ENCODE measurements at regions not wholly inside any gene's neighbourhood (a gene's known extent, or its start where the extent isn't known, plus 50 kb on each side); places are given as distances from the start of the nearest gene placed in this dataset.
"Not testable (repeated sequence)": the region's sequence is repeated elsewhere in the genome, so short reads cannot be mapped to it uniquely, and the experiment has no call there.

GRCh38 chr4:111417521-111417920 is 727.7 kb upstream of the FAM241A start:
- Histone ChIP-seq H3K9me3 (ENCODE audit: low read depth, low read length) (no peaks in the 10 kb centered on the region), H3K9ac (ENCODE audit: insufficient read length) (no peak overlapping the region)
- no peak for DNase-seq (ENCODE audit: low read depth, low spot score)

GRCh38 chr4:111433441-111433840 is 711.8 kb upstream of the FAM241A start:
- TF ChIP-seq FOXP2 (optimal IDR thresholded peaks at IDR 0.05; ENCODE audit: control extremely low read depth, extremely low read length, insufficient read depth), result no peak
- TF ChIP-seq EZH2 (IDR thresholded peaks at IDR 0.05), result no peak
- no peak for TF ChIP-seq POLR2AphosphoS5 (IDR thresholded peaks at IDR 0.05; ENCODE audit: borderline replicate concordance, low read depth, low read length)
- H3K4me3 ChIP-seq, result no peak overlapping the region; the same call in 1 of the 2 replicates
- no peaks in the 10 kb centered on the region for H3K9me3 ChIP-seq (ENCODE audit: low read depth, low read length)
- H3K36me3 ChIP-seq (ENCODE audit: insufficient read depth, low read length), result no peaks in the 10 kb centered on the region
- peak overlapping the region; percentile 37 for H3K9ac ChIP-seq (ENCODE audit: insufficient read length)
- DNase-seq (ENCODE audit: low read depth, low spot score), result no peak
- peak overlapping the region; percentile 11; the same call in 1 of the 2 replicates for H3K27ac ChIP-seq

More at GRCh38 chr4:111417521-111417920, 727.7 kb upstream of the FAM241A start:
- H3K27ac ChIP-seq, result no peak overlapping the region
- TF ChIP-seq EZH2 (IDR thresholded peaks at IDR 0.05) (no peak), POLR2AphosphoS5 (IDR thresholded peaks at IDR 0.05; ENCODE audit: borderline replicate concordance, low read depth, low read length) (no peak), FOXP2 (optimal IDR thresholded peaks at IDR 0.05; ENCODE audit: control extremely low read depth, extremely low read length, insufficient read depth) (no peak)
- H3K4me3 ChIP-seq, result no peak overlapping the region
- H3K36me3 ChIP-seq (ENCODE audit: insufficient read depth, low read length), result no peaks in the 10 kb centered on the region

GRCh38 chr4:111434586-111434985 is 710.7 kb upstream of the FAM241A start:
- Histone ChIP-seq H3K27ac (no peak overlapping the region), H3K4me3 (peak overlapping the region; percentile 23; the same call in 1 of the 2 replicates), H3K36me3 (ENCODE audit: insufficient read depth, low read length) (no peaks in the 10 kb centered on the region), H3K9me3 (ENCODE audit: low read depth, low read length) (no peaks in the 10 kb centered on the region), H3K9ac (ENCODE audit: insufficient read length) (no peak overlapping the region)
- no peak for TF ChIP-seq EZH2 (IDR thresholded peaks at IDR 0.05)
- TF ChIP-seq FOXP2 (optimal IDR thresholded peaks at IDR 0.05; ENCODE audit: control extremely low read depth, extremely low read length, insufficient read depth), result no peak
- no peak for TF ChIP-seq POLR2AphosphoS5 (IDR thresholded peaks at IDR 0.05; ENCODE audit: borderline replicate concordance, low read depth, low read length)
- DNase-seq (ENCODE audit: low read depth, low spot score), result no peak

GRCh38 chr4:111435986-111436744 is 709.1 kb upstream of the FAM241A start:
- Histone ChIP-seq H3K9me3 (ENCODE audit: low read depth, low read length) (no peaks in the 10 kb centered on the region), H3K27ac (no peak overlapping the region), H3K4me3 (no peak overlapping the region), H3K36me3 (ENCODE audit: insufficient read depth, low read length) (no peaks in the 10 kb centered on the region), H3K9ac (ENCODE audit: insufficient read length) (no peak overlapping the region)
- TF ChIP-seq EZH2 (IDR thresholded peaks at IDR 0.05), result no peak
- no peak for TF ChIP-seq POLR2AphosphoS5 (IDR thresholded peaks at IDR 0.05; ENCODE audit: borderline replicate concordance, low read depth, low read length)
- TF ChIP-seq FOXP2 (optimal IDR thresholded peaks at IDR 0.05; ENCODE audit: control extremely low read depth, extremely low read length, insufficient read depth), result no peak
- no peak for DNase-seq (ENCODE audit: low read depth, low spot score)

- Histone ChIP-seq H3K36me3 (ENCODE audit: insufficient read depth, low read length) (no peaks in the 10 kb centered on the region), H3K9me3 (ENCODE audit: low read depth, low read length) (no peaks in the 10 kb centered on the region), H3K4me3 (no peak overlapping the region), H3K27ac (no peak overlapping the region), H3K9ac (ENCODE audit: insufficient read length) (no peak overlapping the region)
- TF ChIP-seq POLR2AphosphoS5 (IDR thresholded peaks at IDR 0.05; ENCODE audit: borderline replicate concordance, low read depth, low read length) (no peak), FOXP2 (optimal IDR thresholded peaks at IDR 0.05; ENCODE audit: control extremely low read depth, extremely low read length, insufficient read depth) (no peak), EZH2 (IDR thresholded peaks at IDR 0.05) (no peak)
- no peak for DNase-seq (ENCODE audit: low read depth, low spot score)
These were observed 703.6 kb upstream of the FAM241A start for GRCh38 chr4:111441687-111442086.

- H3K9me3 ChIP-seq (ENCODE audit: low read depth, low read length); DNase-seq (ENCODE audit: low read depth, low spot score); H3K27ac ChIP-seq; H3K9ac ChIP-seq (ENCODE audit: insufficient read length); H3K36me3 ChIP-seq (ENCODE audit: insufficient read depth, low read length); H3K4me3 ChIP-seq: not testable (repeated sequence)
These were observed 700.4 kb upstream of the FAM241A start for GRCh38 chr4:111444836-111445235.

- H3K9ac ChIP-seq (ENCODE audit: insufficient read length), result no peak overlapping the region
- TF ChIP-seq POLR2AphosphoS5 (IDR thresholded peaks at IDR 0.05; ENCODE audit: borderline replicate concordance, low read depth, low read length) (no peak), FOXP2 (optimal IDR thresholded peaks at IDR 0.05; ENCODE audit: control extremely low read depth, extremely low read length, insufficient read depth) (no peak), EZH2 (IDR thresholded peaks at IDR 0.05) (no peak)
- H3K27ac ChIP-seq, result no peak overlapping the region
- H3K4me3 ChIP-seq, result no peak overlapping the region
- H3K9me3 ChIP-seq (ENCODE audit: low read depth, low read length), result no peaks in the 10 kb centered on the region
- DNase-seq (ENCODE audit: low read depth, low spot score), result no peak
- no peaks in the 10 kb centered on the region for H3K36me3 ChIP-seq (ENCODE audit: insufficient read depth, low read length)
These were observed 695.6 kb upstream of the FAM241A start for GRCh38 chr4:111449657-111450056.

GRCh38 chr4:111450867-111451266 is 694.4 kb upstream of the FAM241A start:
- no peaks in the 10 kb centered on the region for H3K36me3 ChIP-seq (ENCODE audit: insufficient read depth, low read length)
- H3K27ac ChIP-seq, result no peak overlapping the region
- TF ChIP-seq POLR2AphosphoS5 (IDR thresholded peaks at IDR 0.05; ENCODE audit: borderline replicate concordance, low read depth, low read length) (no peak), FOXP2 (optimal IDR thresholded peaks at IDR 0.05; ENCODE audit: control extremely low read depth, extremely low read length, insufficient read depth) (no peak), EZH2 (IDR thresholded peaks at IDR 0.05) (no peak)
- no peak for DNase-seq (ENCODE audit: low read depth, low spot score)
- H3K4me3 ChIP-seq, result no peak overlapping the region
- no peaks in the 10 kb centered on the region for H3K9me3 ChIP-seq (ENCODE audit: low read depth, low read length)
- H3K9ac ChIP-seq (ENCODE audit: insufficient read length), result no peak overlapping the region

GRCh38 chr4:111453216-111453615 is 692.0 kb upstream of the FAM241A start:
- H3K36me3 ChIP-seq (ENCODE audit: insufficient read depth, low read length), result no peaks in the 10 kb centered on the region
- TF ChIP-seq EZH2 (IDR thresholded peaks at IDR 0.05) (no peak), POLR2AphosphoS5 (IDR thresholded peaks at IDR 0.05; ENCODE audit: borderline replicate concordance, low read depth, low read length) (no peak), FOXP2 (optimal IDR thresholded peaks at IDR 0.05; ENCODE audit: control extremely low read depth, extremely low read length, insufficient read depth) (no peak)
- DNase-seq (ENCODE audit: low read depth, low spot score), result no peak
- no peaks in the 10 kb centered on the region for H3K9me3 ChIP-seq (ENCODE audit: low read depth, low read length)
- H3K4me3 ChIP-seq, result no peak overlapping the region
- no peak overlapping the region for H3K9ac ChIP-seq (ENCODE audit: insufficient read length)
- no peak overlapping the region for H3K27ac ChIP-seq

Measured in SK-N-MC (cell line).